ENCODE measurements at regions not wholly inside any gene's neighbourhood (a gene's known extent, or its start where the extent isn't known, plus 50 kb on each side); places are given as distances from the start of the nearest gene placed in this dataset.
A peak's percentile ranks its signal among the peaks of the same experiment; 100 is the strongest.
"Not testable (repeated sequence)": the region's sequence is repeated elsewhere in the genome, so short reads cannot be mapped to it uniquely, and the experiment has no call there.

DNA sequence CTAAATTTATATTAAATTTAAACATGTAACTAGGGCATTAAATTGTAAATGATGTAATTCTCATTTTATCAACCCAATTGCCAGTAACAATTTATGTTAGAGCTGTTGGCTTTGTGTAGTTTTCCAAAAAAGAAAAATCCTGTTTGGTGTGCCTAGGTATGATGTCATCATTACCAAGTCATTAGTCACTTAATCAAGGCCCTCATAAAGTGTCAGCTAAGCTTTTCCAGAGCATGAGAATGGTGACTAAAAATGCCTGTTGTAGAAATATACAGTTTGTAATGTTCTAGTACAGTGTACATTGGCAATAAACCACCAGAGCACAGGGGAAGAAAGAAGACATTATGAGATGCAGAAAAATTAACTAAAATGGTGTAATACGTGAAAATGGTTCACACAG lies 593.8 kb upstream of the ANKRD30A start:
- Histone ChIP-seq H3K4me1 (ENCODE audit: insufficient read depth, low read length) (no peaks in the 10 kb centered on the region), H3K4me3 (ENCODE audit: insufficient read depth, low read depth, low read length) (no peak overlapping the region), H3K79me2 (ENCODE audit: insufficient read depth, low read length) (no peaks in the 10 kb centered on the region), H4K20me1 (ENCODE audit: insufficient read depth, low read length) (no peaks in the 10 kb centered on the region), H3K4me2 (ENCODE audit: low read length) (no peak overlapping the region), H3K27ac (ENCODE audit: low read depth, low read length) (no peak overlapping the region), H3K9me3 (ENCODE audit: insufficient read depth, low read depth, low read length) (no peaks in the 10 kb centered on the region), H3K27me3 (ENCODE audit: insufficient read depth, low read length) (no peaks in the 10 kb centered on the region), H3K36me3 (ENCODE audit: insufficient read depth, low read length) (no peaks in the 10 kb centered on the region), H3K9ac (ENCODE audit: low read length) (no peak overlapping the region), H2AFZ (ENCODE audit: low read depth, low read length) (no peak overlapping the region)
- no peaks in the 10 kb centered on the region for H3K36me3 Mint-ChIP-seq (ENCODE audit: low read depth, unreplicated experiment)
- H3K27me3 Mint-ChIP-seq (ENCODE audit: low read depth, unreplicated experiment) = no peaks in the 10 kb centered on the region
- peaks cover 2% of the 10 kb centered on the region for H3K4me1 Mint-ChIP-seq (ENCODE audit: low read depth, unreplicated experiment)
- FAIRE-seq = no peak
- DNase-seq (ENCODE audit: low read depth) = peak; percentile 21
- H3K9me3 Mint-ChIP-seq (ENCODE audit: unreplicated experiment) = no peaks in the 10 kb centered on the region
- H3K27ac Mint-ChIP-seq (ENCODE audit: unreplicated experiment) = no peak overlapping the region
- no peak overlapping the region for H3K4me3 Mint-ChIP-seq (ENCODE audit: unreplicated experiment)
- TF ChIP-seq, protein P1, sequence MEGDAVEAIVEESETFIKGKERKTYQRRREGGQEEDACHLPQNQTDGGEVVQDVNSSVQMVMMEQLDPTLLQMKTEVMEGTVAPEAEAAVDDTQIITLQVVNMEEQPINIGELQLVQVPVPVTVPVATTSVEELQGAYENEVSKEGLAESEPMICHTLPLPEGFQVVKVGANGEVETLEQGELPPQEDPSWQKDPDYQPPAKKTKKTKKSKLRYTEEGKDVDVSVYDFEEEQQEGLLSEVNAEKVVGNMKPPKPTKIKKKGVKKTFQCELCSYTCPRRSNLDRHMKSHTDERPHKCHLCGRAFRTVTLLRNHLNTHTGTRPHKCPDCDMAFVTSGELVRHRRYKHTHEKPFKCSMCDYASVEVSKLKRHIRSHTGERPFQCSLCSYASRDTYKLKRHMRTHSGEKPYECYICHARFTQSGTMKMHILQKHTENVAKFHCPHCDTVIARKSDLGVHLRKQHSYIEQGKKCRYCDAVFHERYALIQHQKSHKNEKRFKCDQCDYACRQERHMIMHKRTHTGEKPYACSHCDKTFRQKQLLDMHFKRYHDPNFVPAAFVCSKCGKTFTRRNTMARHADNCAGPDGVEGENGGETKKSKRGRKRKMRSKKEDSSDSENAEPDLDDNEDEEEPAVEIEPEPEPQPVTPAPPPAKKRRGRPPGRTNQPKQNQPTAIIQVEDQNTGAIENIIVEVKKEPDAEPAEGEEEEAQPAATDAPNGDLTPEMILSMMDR (IDR thresholded peaks at IDR 0.05; ENCODE audit: insufficient read depth, low read depth, low read length) = no peak
- no peak for TF ChIP-seq EZH2 (IDR thresholded peaks at IDR 0.05; ENCODE audit: insufficient read depth, low read length)

DNA sequence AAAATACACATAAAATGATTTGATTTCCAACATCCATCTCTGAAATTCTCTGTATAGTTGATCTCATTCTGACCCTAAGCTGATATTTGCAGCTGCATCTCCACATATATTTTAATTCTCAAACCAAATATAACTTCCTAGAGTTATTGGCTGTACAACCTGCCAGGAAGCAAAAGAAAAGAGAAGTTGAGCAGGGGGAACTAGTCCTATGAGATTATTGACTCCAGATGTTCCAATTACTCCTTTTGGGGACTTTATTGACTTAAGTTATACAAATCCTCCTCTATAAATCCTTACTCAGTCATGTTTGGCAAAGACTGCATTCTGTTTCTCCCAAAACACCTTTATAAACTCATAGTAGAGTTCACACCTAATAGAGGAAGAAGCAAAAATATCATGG lies 599.4 kb upstream of the ANKRD30A start:
- FAIRE-seq (no peak), DNase-seq (ENCODE audit: low read depth) (no peak)
- Histone ChIP-seq H2AFZ (ENCODE audit: low read depth, low read length) (no peak overlapping the region), H3K4me1 (ENCODE audit: insufficient read depth, low read length) (no peaks in the 10 kb centered on the region), H3K9ac (ENCODE audit: low read length) (no peak overlapping the region), H3K27ac (ENCODE audit: low read depth, low read length) (no peak overlapping the region), H3K4me3 (ENCODE audit: insufficient read depth, low read depth, low read length) (no peak overlapping the region), H4K20me1 (ENCODE audit: insufficient read depth, low read length) (no peaks in the 10 kb centered on the region), H3K79me2 (ENCODE audit: insufficient read depth, low read length) (no peaks in the 10 kb centered on the region), H3K36me3 (ENCODE audit: insufficient read depth, low read length) (no peaks in the 10 kb centered on the region), H3K4me2 (ENCODE audit: low read length) (no peak overlapping the region), H3K9me3 (ENCODE audit: insufficient read depth, low read depth, low read length) (no peaks in the 10 kb centered on the region), H3K27me3 (ENCODE audit: insufficient read depth, low read length) (no peaks in the 10 kb centered on the region)
- Mint-ChIP-seq H3K27ac (ENCODE audit: unreplicated experiment) (no peak overlapping the region), H3K36me3 (ENCODE audit: low read depth, unreplicated experiment) (no peaks in the 10 kb centered on the region), H3K4me3 (ENCODE audit: unreplicated experiment) (no peak overlapping the region), H3K27me3 (ENCODE audit: low read depth, unreplicated experiment) (no peaks in the 10 kb centered on the region), H3K9me3 (ENCODE audit: unreplicated experiment) (no peaks in the 10 kb centered on the region), H3K4me1 (ENCODE audit: low read depth, unreplicated experiment) (no peaks in the 10 kb centered on the region)
- TF ChIP-seq, protein P1 (IDR thresholded peaks at IDR 0.05; ENCODE audit: insufficient read depth, low read depth, low read length) = no peak
- TF ChIP-seq EZH2 (IDR thresholded peaks at IDR 0.05; ENCODE audit: insufficient read depth, low read length) = no peak

DNA sequence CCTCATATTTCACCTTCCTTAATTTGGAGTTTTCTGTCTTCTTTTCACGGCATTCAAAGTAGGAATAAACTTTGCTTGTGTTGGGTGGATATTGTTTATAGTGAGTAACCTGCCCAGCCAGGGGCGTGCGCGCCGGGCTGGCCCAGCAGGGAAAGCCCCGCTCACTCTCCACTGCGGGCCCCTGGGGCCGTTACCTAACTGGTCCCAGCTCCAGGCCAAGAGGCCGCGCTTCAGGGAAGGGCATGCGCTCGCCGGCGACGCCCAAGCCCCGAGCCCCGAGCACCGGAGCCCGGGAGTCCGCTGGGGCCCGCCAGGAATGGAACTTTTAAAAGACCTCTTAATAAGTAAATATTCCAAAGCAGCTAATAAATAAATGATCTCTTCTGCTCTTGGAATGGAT lies 601.3 kb upstream of the ANKRD30A start:
- not testable (repeated sequence) for FAIRE-seq; H3K4me1 ChIP-seq (ENCODE audit: insufficient read depth, low read length); H3K4me1 Mint-ChIP-seq (ENCODE audit: low read depth, unreplicated experiment); H3K4me3 Mint-ChIP-seq (ENCODE audit: unreplicated experiment); H3K36me3 Mint-ChIP-seq (ENCODE audit: low read depth, unreplicated experiment); H3K9me3 Mint-ChIP-seq (ENCODE audit: unreplicated experiment); H4K20me1 ChIP-seq (ENCODE audit: insufficient read depth, low read length); H2AFZ ChIP-seq (ENCODE audit: low read depth, low read length); H3K9me3 ChIP-seq (ENCODE audit: insufficient read depth, low read depth, low read length); H3K27me3 ChIP-seq (ENCODE audit: insufficient read depth, low read length); DNase-seq (ENCODE audit: low read depth); H3K9ac ChIP-seq (ENCODE audit: low read length); H3K27ac ChIP-seq (ENCODE audit: low read depth, low read length); H3K27ac Mint-ChIP-seq (ENCODE audit: unreplicated experiment); H3K27me3 Mint-ChIP-seq (ENCODE audit: low read depth, unreplicated experiment); H3K36me3 ChIP-seq (ENCODE audit: insufficient read depth, low read length); H3K79me2 ChIP-seq (ENCODE audit: insufficient read depth, low read length); H3K4me3 ChIP-seq (ENCODE audit: insufficient read depth, low read depth, low read length); H3K4me2 ChIP-seq (ENCODE audit: low read length)

Measured in astrocyte (in vitro differentiated cells and primary cell).